Fibroblast of lung (primary cell): ENCODE measurements at regions not wholly inside any gene's neighbourhood (a gene's known extent, or its start where the extent isn't known, plus 50 kb on each side); places are given as distances from the start of the nearest gene placed in this dataset.

ENCODE experiments used
- CTCF ChIP-seq, 2 donors: IDR thresholded peaks in 1 of 2; conservative IDR thresholded peaks in 1 of 2; 1 replicate in 1 of 2; 2 replicates in 1 of 2; pipeline ENCODE4 v1.5.1; 2011 to 2012; ENCODE audit warnings: low read length in 2 of 2, control low read depth in 1 of 2, inconsistent platforms in 1 of 2, low read depth in 1 of 2, mild to moderate bottlenecking in 1 of 2
- EZH2 ChIP-seq: IDR thresholded peaks from 2 replicates; pipeline ENCODE4 v1.5.1; 2012; ENCODE audit warnings: low read length, control low read depth, mild to moderate bottlenecking; ENCODE audit errors: missing control alignments

- no peak for TF ChIP-seq CTCF (conservative IDR thresholded peaks at IDR 0.05 in 1 of 2, IDR thresholded peaks at IDR 0.05 in 1 of 2; ENCODE audit: low read depth in 1 of 2, low read length in 2 of 2)
- no peak for TF ChIP-seq EZH2
Observed at GRCh38 chr6:110545081-110545872, 68.9 kb upstream of the SLC22A16 start.
